ENCODE measurements at regions not wholly inside any gene's neighbourhood (a gene's known extent, or its start where the extent isn't known, plus 50 kb on each side); places are given as distances from the start of the nearest gene placed in this dataset.
"Not testable (repeated sequence)": the region's sequence is repeated elsewhere in the genome, so short reads cannot be mapped to it uniquely, and the experiment has no call there.

DNA sequence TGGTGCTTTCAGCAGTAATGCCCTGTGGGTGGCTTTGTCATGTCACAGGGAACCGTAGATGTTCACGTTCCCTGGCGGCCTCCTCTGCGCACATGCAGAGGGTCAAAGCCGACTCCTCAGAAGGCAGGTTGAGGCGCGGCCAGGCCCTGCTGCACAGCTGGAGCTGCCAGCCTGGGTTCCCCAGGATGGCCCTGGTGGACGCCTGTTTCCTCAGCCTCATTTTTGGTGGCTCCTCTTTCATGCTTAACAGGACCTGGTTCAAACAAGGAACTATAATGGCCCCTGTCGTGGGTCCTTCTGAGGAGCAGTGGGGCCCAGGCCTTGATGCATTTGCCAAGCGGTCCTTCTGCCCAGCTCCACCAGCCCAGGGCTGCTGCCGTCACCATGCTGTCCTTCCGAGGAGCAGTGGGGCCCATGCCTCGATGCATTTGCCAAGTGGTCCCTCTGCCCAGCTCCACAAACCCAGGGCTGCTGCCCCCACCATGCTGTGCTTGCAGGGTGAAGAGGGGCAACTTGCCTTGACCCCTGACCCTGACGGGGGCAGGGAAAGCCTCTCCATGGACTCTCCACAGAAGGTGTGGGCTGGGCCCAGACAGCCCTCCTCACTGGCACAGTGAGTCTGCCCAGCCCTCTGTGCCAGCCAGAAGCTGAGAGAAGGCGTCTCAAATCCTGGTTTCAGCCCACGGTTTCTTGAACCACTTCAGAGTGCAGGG, 338.2 kb downstream of the TCERG1L start:
- no peak for DNase-seq

DNA sequence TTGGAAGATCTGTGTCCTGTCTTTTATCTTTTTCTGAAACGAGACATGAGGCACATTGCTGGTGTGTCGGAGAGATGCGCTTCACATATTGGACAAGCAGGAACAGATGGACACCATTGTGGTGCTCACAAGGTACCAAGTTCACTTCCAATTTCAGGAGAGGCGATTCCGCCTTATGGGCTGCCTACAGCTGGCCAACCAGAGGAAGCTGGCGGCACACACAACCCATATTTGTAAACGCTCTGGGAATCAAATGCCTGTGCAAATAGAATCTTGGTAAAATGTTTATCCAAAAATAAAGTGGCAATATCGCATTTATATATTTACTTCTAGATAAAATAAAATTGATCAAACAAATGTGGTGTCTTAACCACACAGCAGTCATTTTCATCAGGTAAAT, 337.4 kb downstream of the TCERG1L start:
- no peak for DNase-seq

DNA sequence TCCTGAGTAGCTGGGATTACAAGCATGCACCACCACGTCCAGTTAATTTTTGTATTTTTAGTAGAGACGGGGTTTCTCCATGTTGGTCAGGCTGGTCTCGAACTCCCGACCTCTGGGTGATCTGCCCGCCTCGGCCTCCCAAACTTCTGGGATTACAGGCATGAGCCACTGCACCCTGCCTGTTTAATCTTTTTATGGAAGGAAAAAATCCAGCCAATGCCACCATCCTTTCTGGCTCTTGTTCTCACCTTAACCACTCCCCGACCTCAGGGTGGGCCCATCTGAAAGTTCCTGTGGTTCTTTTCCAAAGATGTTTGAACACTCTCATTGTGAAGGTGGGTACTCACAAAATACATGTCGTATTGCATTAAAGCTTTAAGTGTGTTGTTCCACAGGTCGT, 336.2 kb downstream of the TCERG1L start:
- not testable (repeated sequence) for DNase-seq

DNA sequence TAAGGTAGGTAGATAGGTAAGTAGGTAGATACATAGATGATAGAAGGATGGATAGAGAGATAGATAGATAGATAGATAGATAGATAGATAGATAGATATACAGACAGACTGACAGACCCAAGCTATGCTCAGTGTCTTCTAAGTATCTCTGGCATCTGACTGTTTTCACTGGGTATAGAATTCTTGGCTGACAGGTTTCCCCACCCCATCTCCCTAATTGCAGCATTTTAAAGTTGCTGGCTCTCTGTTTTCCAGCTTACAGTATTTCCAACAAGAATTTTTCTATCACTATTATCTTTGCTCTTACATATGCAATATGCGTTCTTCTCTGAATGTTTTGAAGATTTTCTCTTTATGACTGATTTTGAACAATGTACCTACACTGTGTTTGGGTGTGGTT, 328.7 kb downstream of the TCERG1L start:
- no peak for DNase-seq

DNA sequence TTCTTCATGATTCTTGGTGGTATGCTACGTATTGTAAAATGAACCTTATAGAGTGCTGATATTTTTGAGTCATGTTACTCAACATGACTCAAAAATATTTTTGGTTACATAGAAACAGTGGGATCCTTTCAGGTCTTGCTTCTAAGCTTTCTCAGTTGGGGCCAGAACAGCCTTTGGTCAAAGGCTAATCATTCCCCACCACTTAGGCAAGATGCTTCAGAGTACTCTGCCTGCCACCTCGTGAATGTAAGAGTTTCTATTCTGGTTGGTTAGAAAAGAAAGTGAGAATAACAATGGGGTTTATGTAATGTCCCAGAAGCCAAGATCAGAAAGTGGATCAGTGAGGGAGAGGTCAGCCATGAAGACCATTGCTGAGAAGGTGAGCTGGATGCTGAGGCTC, 327.8 kb downstream of the TCERG1L start:
- DNase-seq = no peak

DNA sequence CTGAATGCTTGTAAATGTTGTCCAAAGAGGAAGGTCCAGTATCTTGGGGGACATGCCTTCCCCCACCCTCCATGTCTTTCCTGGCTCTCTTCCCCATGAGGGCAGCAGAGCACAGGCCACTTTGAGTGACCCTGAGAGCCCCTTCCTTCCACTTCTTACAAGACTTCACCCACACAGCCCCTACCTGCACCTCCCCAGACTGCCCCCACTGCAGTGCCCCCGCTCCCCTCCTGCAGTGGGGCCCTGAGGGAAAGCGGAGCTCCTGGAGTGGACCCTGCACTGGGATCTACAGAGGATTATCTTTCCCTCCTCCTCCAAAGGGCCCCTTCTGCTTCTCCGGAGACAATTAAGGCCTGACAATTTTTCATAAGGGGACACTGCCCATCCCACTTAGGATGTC, 326.8 kb downstream of the TCERG1L start:
- DNase-seq = no peak

DNA sequence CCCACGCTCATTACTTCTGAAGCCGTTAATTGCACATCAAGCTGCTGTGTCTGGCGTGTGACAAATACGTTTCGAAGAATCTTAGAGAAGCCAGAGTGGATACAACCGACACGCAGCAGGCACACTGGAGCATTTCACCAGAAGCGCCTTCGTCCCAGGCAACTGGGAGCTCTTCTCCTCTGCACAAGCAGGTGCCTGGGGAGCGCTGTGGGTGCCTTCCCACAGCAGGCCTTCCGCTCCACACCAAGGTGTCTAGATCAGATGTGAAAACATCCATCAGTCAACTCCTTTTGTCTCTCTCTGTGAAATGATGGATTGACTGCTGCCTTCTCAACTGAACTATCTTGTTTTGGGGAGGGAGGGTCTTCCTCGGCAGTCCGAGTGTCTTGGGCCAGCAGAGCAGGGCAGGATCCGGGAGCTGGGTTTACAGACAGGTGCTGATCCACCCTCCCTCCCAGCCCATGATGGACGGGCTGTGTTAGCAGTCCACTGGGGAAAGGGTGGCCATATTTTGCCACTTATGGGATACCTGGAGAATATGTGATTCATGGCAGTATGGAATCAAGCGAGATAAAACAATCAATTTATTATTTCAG, 326.3 kb downstream of the TCERG1L start:
- DNase-seq = no peak

DNA sequence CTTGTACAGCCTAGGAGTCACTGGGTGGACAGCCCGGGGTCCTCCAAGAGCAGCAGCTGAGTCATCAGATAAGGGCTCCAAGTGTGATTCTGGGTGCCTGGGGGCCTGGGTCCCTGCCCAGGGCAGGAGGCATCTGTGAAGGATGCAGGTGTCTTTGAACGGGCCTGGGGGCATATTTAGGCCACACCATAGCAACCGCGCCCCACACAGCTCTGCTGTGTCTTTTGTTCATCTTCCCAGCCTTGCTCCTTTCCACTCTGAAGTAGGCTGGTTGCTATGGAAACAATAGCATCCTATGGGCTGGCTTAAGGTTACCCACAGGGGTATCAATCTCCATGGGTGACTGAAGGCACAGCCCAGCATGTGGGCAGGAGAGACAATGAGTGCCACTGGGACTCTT, 324.7 kb downstream of the TCERG1L start:
- DNase-seq = no peak

DNA sequence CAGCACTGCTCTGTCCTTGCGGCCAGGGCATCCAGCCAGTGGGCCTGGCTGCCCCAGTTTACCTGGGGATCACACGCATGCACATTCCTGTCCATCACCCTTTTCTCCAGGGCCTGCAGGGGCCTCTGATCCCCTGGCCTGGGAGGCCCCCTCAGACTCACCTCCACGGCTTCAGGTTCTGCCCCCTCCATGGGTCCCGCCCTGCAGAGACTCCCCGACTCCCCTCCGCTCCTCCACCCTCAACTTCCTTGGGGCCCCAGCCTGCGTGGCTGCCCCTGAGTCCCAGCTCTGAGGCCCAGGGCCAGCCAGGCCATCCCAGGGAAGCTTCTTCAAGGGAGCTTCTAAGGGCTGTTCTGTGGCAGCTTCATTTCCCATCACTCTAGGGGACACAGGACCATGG, 324.1 kb downstream of the TCERG1L start:
- no peak for DNase-seq

DNA sequence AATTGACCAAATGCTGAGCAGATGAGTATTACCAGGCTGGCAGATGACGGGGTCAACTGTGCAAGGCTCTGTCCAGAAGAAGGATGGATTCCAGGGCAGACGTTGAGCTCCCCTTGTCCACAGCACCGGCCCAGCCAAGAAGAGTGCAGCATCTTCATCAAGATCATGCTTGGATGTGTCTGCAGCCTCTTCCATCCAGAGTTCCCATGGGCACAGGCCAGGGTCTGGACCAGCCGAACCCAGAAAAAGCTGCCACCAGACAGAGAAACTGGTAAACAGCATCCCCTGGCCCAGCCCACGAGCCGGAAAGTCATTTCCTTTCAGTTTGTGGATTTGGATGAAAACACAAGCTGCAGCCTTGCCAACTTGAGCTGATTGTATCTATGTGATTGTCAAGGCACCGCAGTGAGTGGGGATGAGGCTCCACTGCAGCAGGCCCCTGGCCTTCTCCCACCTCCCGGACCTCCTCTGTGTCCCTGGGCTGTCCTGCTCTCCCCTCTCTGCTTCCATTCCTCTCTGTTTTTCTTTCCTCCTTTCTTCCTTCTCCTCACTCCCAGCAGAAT, 321.8 kb downstream of the TCERG1L start:
- DNase-seq = no peak

DNA sequence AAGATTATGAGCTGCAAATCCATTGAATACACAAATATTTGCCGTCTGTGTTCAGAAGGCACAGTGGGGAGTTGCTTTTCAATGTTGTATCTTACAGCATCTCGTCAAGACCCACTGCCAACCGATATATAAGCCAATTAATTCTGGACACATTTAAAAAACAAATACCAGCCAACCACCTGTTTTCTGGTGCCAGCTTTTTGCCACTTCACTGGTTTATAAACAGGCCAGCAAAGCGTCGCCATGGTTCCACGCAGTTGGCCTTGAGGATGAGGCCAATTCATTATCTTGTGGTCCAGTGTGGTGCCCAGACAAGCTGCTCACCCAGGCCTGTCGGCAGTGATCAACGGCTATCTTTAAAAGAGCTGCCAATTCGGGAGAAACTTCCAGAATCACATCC, 321.0 kb downstream of the TCERG1L start:
- DNase-seq = no peak

DNA sequence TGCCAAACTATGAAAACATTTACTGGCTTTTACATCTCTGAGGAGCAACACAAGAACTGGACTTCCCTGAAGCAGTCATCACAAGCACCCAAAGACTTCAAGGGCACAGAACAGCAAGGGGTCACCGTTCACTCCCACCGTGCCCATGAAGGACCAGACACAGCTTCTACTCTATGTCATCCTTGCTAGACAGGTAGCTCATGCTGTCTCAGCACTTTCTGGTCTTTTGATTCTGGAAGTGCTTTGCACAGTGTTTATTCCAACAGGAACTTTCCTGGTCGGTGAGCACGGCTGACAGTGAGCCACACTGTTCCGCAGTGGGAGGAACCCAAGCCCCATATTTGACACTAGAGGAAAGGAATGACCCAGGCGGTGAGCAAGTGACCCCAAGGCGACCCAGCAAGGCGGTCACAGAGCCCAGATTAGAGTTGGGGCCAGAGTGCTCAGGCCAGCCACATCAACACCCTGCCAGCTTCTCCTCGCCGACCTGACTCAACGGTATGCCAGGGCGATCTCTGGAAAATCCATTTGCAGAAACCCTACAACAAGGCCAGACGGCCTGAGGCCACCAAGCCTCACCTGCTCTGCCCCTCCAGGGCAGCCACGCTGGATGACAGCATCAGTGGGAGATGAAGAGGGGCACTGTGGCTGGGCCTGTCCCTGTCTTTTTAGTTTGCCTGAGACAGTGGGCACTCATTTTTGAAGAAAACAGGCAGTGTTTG, 318.6 kb downstream of the TCERG1L start:
- no peak for DNase-seq

DNA sequence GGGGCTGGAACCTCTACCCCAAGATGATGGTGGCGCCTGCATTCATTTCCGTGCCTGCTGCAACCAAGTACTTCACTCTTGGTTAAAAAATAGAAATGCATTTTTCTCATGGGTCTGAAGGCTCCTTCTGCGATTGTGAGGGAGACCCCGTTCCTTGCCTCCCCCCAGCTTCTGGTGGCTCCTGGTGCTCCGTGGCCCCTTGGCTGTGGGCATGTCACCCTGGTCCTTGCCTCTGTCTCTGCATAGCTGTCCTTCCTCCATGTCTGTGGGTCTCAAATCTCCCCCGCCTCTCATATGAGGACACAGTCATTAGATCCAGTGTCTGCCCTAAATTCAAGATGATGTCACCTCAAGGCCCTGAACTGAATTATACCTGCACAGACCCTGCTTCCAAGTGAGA, 317.9 kb downstream of the TCERG1L start:
- DNase-seq = no peak

DNA sequence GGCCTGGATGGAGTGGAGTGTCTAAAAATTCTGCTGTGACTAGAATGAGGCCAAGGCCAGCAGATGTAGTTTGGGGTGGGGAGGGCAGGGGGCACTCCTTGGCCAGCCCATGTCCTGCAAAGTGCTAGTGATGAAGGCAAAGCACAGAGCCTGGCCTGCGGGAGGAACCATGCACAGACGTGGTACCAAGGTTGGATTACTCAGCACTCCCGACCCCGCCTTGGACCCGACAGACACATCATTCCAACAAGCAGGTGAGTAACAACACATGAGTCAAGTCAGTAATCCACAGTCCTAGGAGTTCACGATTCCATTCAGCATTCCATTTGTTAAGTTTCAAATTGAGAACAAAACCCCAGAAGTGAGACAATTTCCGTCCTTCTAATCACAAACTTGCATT, 317.3 kb downstream of the TCERG1L start:
- DNase-seq = no peak

DNA sequence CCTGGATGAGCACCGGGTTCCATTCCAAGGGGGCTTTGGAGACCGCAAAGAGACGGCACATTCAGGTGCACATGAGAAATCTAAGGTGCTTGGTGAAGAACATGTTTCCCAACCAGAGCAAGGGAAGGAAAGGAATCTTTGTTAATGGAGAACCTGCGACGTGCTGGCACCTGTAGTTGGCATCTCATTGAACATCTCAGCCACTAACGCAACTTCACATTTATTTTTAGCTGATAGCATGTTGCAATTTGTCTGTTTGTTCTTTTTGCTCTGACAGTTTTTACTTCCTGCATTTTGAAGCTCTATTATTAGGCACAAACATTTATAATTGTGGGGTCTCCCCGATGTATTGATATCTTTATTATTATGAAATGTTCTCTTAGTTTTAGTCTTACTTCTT, 316.7 kb downstream of the TCERG1L start:
- no peak for DNase-seq

DNA sequence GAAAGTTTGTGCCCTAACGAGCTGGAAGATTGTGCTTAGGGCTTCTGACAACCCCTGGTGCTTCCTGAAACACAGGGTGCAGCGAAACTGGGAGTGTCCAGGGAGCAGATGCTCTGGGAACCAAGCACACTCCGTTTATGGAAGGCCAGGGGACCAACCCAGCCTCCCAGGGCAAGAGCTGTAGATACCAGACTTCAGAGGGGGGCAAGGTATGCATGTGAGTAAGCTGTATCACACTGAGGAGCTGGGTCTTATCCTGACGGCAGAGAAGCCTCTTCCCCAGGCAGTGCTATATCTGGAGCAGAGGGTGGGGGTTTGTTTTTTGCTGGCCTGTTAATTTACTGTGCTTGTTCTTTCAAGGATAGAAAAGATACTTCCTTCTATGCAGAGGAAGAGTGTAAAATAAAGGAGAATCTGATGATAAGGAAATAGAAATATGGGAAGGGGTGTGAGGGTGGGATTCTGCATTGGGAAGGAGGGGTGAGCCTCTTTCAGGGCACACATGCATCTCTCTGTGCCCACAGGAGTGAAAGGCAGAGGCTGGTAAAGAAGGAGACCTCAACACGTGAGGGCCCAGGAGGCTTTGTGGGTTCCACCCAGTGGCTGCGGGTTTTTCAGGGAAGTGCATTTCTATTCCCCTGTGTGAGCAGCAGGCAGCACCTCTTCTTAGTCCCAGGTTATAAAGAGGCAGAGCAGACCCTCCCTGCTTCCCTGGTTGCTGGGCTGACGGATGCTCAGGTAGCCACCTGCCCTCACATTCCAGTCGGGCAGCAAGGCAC, 314.1 kb downstream of the TCERG1L start:
- DNase-seq = no peak

DNA sequence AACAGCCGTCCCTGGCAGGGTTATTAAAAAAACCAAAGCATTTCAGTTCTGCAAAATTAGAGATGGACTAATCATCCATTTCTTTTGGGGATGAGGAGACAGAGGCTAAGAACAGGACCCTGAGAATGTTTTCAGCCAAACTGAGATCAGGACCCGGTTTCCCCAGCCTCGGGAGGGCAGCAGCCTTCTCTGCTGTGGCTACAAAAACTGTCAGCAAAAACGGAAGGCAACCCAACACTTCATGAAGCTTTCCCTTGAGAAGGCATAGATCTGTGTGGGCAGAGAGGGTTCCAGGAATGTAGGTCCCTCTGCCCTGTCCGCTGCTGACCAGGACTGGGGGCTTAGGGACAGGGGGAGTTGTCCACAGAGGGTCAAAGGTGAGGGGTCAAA, 313.5 kb downstream of the TCERG1L start:
- no peak for DNase-seq

DNA sequence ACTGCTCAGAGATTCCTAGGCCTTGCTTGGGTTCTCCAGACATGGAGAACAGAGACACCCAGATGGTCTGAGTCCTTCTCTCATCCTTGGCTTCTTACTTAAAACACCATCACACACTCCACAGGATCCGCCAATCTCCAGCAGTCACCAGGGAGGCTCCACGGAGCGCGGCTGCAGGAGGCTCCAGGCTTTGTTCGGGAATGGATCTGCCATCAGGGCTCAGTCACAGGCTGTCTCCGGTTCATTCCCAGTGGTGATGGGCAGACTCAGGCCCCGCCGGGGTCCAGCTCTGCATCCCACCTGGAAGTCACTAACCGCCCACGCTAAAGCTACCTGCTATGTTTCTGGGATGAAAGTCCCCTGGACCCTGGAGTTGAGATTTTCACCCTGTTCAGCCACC, 312.9 kb downstream of the TCERG1L start:
- no peak for DNase-seq

DNA sequence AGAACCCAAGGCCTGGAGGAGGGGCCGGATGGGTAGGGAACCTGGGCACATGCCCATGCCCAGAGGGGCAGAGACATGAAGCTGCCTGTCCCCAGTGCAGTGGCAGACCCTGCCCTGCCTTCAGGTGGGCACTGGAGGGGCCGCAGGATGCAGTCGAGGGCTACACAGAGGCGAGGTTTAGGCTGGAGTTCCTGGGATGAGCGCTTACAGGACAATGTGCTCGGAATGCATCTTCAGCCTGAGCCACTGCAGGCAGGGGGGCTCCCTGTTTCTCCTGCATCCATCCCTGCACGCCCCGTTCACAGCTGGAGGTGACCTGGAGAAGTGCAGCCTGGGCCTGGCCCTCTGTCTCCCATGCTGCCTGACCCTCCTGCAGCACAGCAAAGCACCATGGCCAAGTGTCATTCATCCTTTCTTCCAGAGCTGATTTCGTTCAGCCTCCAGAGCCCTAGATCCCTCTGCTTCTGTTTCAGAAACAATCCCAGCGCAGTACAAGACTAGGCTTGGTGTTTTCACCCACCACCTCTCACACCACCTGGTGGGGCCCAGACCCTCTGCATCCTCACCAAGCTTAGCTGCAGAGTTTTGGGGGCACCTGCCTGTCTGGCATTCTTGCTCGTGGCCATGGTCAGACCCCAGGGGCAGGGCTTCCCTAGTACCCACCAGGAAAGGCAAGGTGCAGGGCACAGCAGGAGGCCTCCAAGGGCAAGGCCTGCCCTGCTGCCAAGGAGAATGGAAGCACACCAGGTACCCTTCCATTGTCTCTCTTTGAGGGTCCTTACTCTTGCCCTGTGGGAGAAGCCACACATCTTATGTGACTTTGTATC, 311.9 kb downstream of the TCERG1L start:
- DNase-seq = no peak

DNA sequence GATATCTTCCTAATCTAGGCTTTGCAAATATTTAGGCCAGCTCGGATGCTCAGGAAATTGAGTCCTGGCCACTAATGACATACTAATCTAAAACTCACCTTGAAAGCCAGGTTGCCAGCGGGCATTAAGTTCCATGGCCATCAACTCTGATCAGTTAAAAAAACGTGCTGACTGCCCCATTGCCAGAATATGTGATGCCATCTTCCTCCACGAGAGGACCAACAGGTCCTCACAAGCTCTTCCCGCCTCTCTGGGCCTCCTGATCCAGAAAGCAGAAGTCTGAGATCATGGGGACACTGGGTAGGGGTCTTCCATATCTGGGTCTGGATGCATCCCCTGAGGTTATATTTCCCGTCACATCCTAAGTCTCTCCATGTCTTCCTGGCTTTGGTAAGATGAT, 311.3 kb downstream of the TCERG1L start:
- DNase-seq = no peak

DNA sequence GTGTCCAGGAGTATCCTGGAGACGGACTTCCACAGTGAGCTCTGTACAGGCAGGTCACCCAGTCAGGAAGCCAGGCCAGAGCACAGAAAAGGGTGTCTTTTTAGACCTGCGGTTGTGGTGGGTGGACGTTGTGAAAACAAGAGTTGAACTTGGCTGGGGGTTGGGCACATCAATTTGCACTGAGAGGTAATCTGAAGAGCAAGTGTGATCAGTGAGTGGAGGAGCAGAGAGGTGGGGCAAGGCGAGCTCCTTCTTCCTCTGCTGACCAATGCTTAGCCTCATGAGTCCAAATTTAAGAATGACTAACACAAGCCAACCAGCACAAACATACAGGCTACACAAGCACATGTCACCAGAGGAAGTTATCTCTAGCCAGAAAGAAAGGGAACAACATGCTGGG, 310.8 kb downstream of the TCERG1L start:
- no peak for DNase-seq

DNA sequence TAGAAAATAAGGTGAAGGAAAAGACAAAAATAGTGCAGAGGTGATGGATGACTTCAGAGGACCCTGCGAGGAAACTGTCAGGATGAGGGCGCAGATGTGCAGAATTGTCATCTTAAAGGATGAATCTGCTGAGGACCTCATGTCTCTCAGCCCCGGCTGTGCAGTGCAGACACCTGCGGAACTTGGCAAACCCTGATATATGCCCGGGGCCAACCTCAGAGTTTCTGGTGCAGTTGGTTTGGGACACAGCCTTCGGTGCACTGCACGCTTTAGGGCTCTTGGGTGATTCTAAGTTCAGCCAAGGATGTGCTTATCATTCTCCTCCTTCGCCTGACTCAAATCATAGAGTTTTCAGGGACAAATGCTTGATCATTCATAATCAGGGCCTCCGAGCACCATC, 310.1 kb downstream of the TCERG1L start:
- DNase-seq = no peak
